Glutamatergic neuron (in vitro differentiated cells): ENCODE measurements at regions not wholly inside any gene's neighbourhood (a gene's known extent, or its start where the extent isn't known, plus 50 kb on each side); places are given as distances from the start of the nearest gene placed in this dataset.
A peak's percentile ranks its signal among the peaks of the same experiment; 100 is the strongest.

Experiments used
- DNase-seq: peaks from one replicate; pipeline ENCODE4 v3.0.0; 2022
- H3K27ac Mint-ChIP-seq: one replicate; pipeline ENCODE4 v1.8.0; 2020; ENCODE audit warnings: mild to moderate bottlenecking, mixed read lengths, inconsistent platforms; ENCODE audit not compliant: unreplicated experiment
- H3K27me3 Mint-ChIP-seq: one replicate; pipeline ENCODE4 v1.8.0; 2020; ENCODE audit warnings: mild to moderate bottlenecking, moderate library complexity, mixed read lengths, inconsistent platforms; ENCODE audit not compliant: unreplicated experiment
- H3K36me3 Mint-ChIP-seq: one replicate; pipeline ENCODE4 v1.8.0; 2020; ENCODE audit warnings: mild to moderate bottlenecking, mixed read lengths, inconsistent platforms; ENCODE audit not compliant: unreplicated experiment
- H3K4me1 Mint-ChIP-seq: one replicate; pipeline ENCODE4 v1.8.0; 2020; ENCODE audit warnings: mild to moderate bottlenecking, low read depth, mixed read lengths, inconsistent platforms; ENCODE audit not compliant: unreplicated experiment
- H3K4me3 Mint-ChIP-seq: one replicate; pipeline ENCODE4 v1.8.0; 2020; ENCODE audit warnings: mild to moderate bottlenecking, mixed read lengths, inconsistent platforms; ENCODE audit not compliant: unreplicated experiment
- H3K9me3 Mint-ChIP-seq: one replicate; pipeline ENCODE4 v1.8.0; 2020; ENCODE audit warnings: mild to moderate bottlenecking, moderate library complexity, mixed read lengths, inconsistent platforms; ENCODE audit not compliant: unreplicated experiment
- CTCF ChIP-seq: fragments of 200-600 bp; sonication (generic); IDR thresholded peaks from one replicate; pipeline ENCODE4 v1.5.0; 2021; ENCODE audit not compliant: partially characterized antibody, unreplicated experiment

- Mint-ChIP-seq H3K4me1 (peaks cover 2% of the 10 kb centered on the region), H3K27me3 (no peaks in the 10 kb centered on the region), H3K36me3 (no peaks in the 10 kb centered on the region), H3K4me3 (no peak overlapping the region), H3K9me3 (no peaks in the 10 kb centered on the region), H3K27ac (no peak overlapping the region)
- TF ChIP-seq CTCF, result no peak
- no peak for DNase-seq
Observed at GRCh38 chr17:53012364-53012763, 810.4 kb upstream of the KIF2B start.

- Mint-ChIP-seq H3K27ac (no peak overlapping the region), H3K4me1 (no peaks in the 10 kb centered on the region), H3K27me3 (no peaks in the 10 kb centered on the region), H3K9me3 (no peaks in the 10 kb centered on the region), H3K36me3 (no peaks in the 10 kb centered on the region), H3K4me3 (no peak overlapping the region)
- TF ChIP-seq CTCF, result no peak
- no peak for DNase-seq
Observed at GRCh38 chr17:53006006-53006405, 816.7 kb upstream of the KIF2B start.

GRCh38 chr17:53004902-53005301 lies 817.8 kb upstream of the KIF2B start:
- no peak for TF ChIP-seq CTCF

GRCh38 chr17:52995881-52996280 lies 826.8 kb upstream of the KIF2B start:
- DNase-seq, result no peak
- no peaks in the 10 kb centered on the region for H3K9me3 Mint-ChIP-seq

More at GRCh38 chr17:53004902-53005301, 817.8 kb upstream of the KIF2B start:
- Mint-ChIP-seq H3K4me1 (no peaks in the 10 kb centered on the region), H3K36me3 (no peaks in the 10 kb centered on the region), H3K27ac (no peak overlapping the region), H3K27me3 (no peaks in the 10 kb centered on the region), H3K9me3 (no peaks in the 10 kb centered on the region), H3K4me3 (no peak overlapping the region)
- DNase-seq, result no peak

GRCh38 chr17:52995147-52995546 lies 827.6 kb upstream of the KIF2B start:
- H3K27ac Mint-ChIP-seq, result peak overlapping the region; percentile 41

More at GRCh38 chr17:52995881-52996280, 826.8 kb upstream of the KIF2B start:
- no peak for TF ChIP-seq CTCF
- H3K4me1 Mint-ChIP-seq, result peaks cover 4% of the 10 kb centered on the region
- no peaks in the 10 kb centered on the region for H3K27me3 Mint-ChIP-seq
- H3K27ac Mint-ChIP-seq, result no peak overlapping the region
- no peak overlapping the region for H3K4me3 Mint-ChIP-seq
- no peaks in the 10 kb centered on the region for H3K36me3 Mint-ChIP-seq

More at GRCh38 chr17:52995147-52995546, 827.6 kb upstream of the KIF2B start:
- TF ChIP-seq CTCF, result no peak
- H3K9me3 Mint-ChIP-seq, result no peaks in the 10 kb centered on the region
- H3K27me3 Mint-ChIP-seq, result no peaks in the 10 kb centered on the region
- no peaks in the 10 kb centered on the region for H3K36me3 Mint-ChIP-seq
- DNase-seq, result no peak
- peaks cover 4% of the 10 kb centered on the region for H3K4me1 Mint-ChIP-seq
- no peak overlapping the region for H3K4me3 Mint-ChIP-seq
